Loucy (cell line): ENCODE measurements at regions not wholly inside any gene's neighbourhood (a gene's known extent, or its start where the extent isn't known, plus 50 kb on each side); places are given as distances from the start of the nearest gene placed in this dataset.

Experiments used
- H2AFZ ChIP-seq: fragments of 200-600 bp; sonication (generic); 2 replicates; pipeline ENCODE4 v1.6.0; 2016; ENCODE audit warnings: antibody characterized with exemption, mild to moderate bottlenecking, low read length, moderate library complexity
- H3F3A ChIP-seq: fragments of 200-600 bp; 2 replicates; pipeline ENCODE4 v1.6.0; 2016; ENCODE audit warnings: antibody characterized with exemption, low read depth, mild to moderate bottlenecking
- H3K27me3 ChIP-seq: fragments of 200-600 bp; sonication (generic); 2 replicates; pipeline ENCODE4 v1.6.1; 2014; ENCODE audit warnings: low read length, mild to moderate bottlenecking; ENCODE audit not compliant: insufficient read depth, poor library complexity, severe bottlenecking
- H3K36me3 ChIP-seq: fragments of 200-600 bp; sonication (generic); 2 replicates; pipeline ENCODE4 v1.6.1; 2016; ENCODE audit warnings: low read length; ENCODE audit not compliant: insufficient read depth
- H3K4me1 ChIP-seq: fragments of 200-600 bp; sonication (generic); 2 replicates; pipeline ENCODE4 v1.5.1; 2014; ENCODE audit warnings: low read length, mild to moderate bottlenecking; ENCODE audit not compliant: insufficient read depth, poor library complexity, severe bottlenecking
- H3K4me2 ChIP-seq: fragments of 200-600 bp; sonication (generic); 2 replicates; pipeline ENCODE4 v1.6.0; 2014; ENCODE audit warnings: antibody characterized with exemption, low read length, low read depth, mild to moderate bottlenecking; ENCODE audit not compliant: poor library complexity, severe bottlenecking
- H3K4me3 ChIP-seq: fragments of 200-600 bp; sonication (generic); 2 replicates; pipeline ENCODE4 v1.5.1; 2014; ENCODE audit warnings: low read length, mild to moderate bottlenecking, mixed read lengths; ENCODE audit not compliant: poor library complexity, severe bottlenecking
- H3K79me2 ChIP-seq: fragments of 200-600 bp; sonication (generic); 2 replicates; pipeline ENCODE4 v1.6.1; 2014; ENCODE audit warnings: low read length; ENCODE audit not compliant: insufficient read depth
- H3K9ac ChIP-seq: fragments of 200-600 bp; sonication (generic); 2 replicates; pipeline ENCODE4 v1.6.0; 2014; ENCODE audit warnings: mild to moderate bottlenecking, low read depth, low read length, moderate library complexity; ENCODE audit not compliant: poor library complexity, severe bottlenecking
- H3K9me2 ChIP-seq: fragments of 200-600 bp; sonication (generic); replicated peaks from 2 replicates; pipeline ENCODE4 v1.6.1; 2016; ENCODE audit warnings: low read depth, low read length, mixed read lengths
- H3K9me3 ChIP-seq: fragments of 200-600 bp; sonication (generic); 2 replicates; pipeline ENCODE4 v1.6.1; 2014; ENCODE audit warnings: mild to moderate bottlenecking, antibody characterized with exemption, low read length, low read depth; ENCODE audit not compliant: insufficient read depth
- H4K20me1 ChIP-seq: fragments of 200-600 bp; sonication (generic); 2 replicates; pipeline ENCODE4 v1.6.0; 2014; ENCODE audit warnings: antibody characterized with exemption, low read length, mild to moderate bottlenecking; ENCODE audit not compliant: insufficient read depth, poor library complexity, severe bottlenecking
- CTCF ChIP-seq: fragments of 200-600 bp; sonication (generic); conservative IDR thresholded peaks from 2 replicates; pipeline ENCODE4 v1.5.1; 2014; ENCODE audit warnings: mild to moderate bottlenecking, antibody characterized with exemption, low read length
- EZH2phosphoT487 ChIP-seq: fragments of 200-600 bp; IDR thresholded peaks from 2 replicates; pipeline ENCODE4 v1.6.1; 2018; ENCODE audit warnings: antibody characterized with exemption, mild to moderate bottlenecking, moderate library complexity, borderline replicate concordance

GRCh38 chr6:18598551-18599264 lies 211.6 kb downstream of the RNF144B start:
- TF ChIP-seq CTCF (no peak), EZH2phosphoT487 (no peak)
- H3K9me2 ChIP-seq, result no peaks in the 10 kb centered on the region
- H3K4me1 ChIP-seq, result no peaks in the 10 kb centered on the region
- H3K4me3 ChIP-seq, result no peak overlapping the region
- no peak overlapping the region for H2AFZ ChIP-seq
- H3K9me3 ChIP-seq, result no peaks in the 10 kb centered on the region
- H3K36me3 ChIP-seq, result no peaks in the 10 kb centered on the region
- no peak overlapping the region for H3K4me2 ChIP-seq
- H3K79me2 ChIP-seq, result no peaks in the 10 kb centered on the region
- no peaks in the 10 kb centered on the region for H4K20me1 ChIP-seq
- no peaks in the 10 kb centered on the region for H3F3A ChIP-seq
- no peaks in the 10 kb centered on the region for H3K27me3 ChIP-seq
- H3K9ac ChIP-seq, result no peak overlapping the region

DNA sequence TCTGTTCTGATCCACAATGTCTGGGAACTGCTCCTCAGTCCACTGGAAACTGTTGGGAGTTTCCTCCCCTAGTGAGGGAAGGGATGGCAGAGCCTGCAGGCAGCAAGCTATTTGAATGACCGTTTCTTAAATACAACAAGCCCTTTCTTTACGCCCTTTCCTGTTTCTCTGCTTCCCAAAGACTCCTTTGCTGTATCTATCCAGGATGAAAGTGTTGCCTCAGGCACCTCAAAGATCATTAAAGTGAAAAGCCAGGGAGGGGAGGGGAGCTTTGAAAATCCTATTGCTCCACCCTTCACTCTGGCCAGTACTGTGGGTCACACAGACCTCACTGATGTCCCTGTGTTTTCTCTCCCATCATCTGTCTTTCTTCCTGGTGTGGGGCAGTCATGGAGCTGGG lies 213.1 kb downstream of the RNF144B start:
- Histone ChIP-seq H3K9ac (no peak overlapping the region), H3K4me3 (no peak overlapping the region), H2AFZ (no peak overlapping the region), H3K27me3 (no peaks in the 10 kb centered on the region), H3K9me2 (no peaks in the 10 kb centered on the region), H3K79me2 (no peaks in the 10 kb centered on the region), H3K4me1 (no peaks in the 10 kb centered on the region), H3K36me3 (no peaks in the 10 kb centered on the region), H3K4me2 (no peak overlapping the region), H3K9me3 (no peaks in the 10 kb centered on the region), H4K20me1 (no peaks in the 10 kb centered on the region), H3F3A (no peaks in the 10 kb centered on the region)
- no peak for TF ChIP-seq CTCF
- no peak for TF ChIP-seq EZH2phosphoT487

DNA sequence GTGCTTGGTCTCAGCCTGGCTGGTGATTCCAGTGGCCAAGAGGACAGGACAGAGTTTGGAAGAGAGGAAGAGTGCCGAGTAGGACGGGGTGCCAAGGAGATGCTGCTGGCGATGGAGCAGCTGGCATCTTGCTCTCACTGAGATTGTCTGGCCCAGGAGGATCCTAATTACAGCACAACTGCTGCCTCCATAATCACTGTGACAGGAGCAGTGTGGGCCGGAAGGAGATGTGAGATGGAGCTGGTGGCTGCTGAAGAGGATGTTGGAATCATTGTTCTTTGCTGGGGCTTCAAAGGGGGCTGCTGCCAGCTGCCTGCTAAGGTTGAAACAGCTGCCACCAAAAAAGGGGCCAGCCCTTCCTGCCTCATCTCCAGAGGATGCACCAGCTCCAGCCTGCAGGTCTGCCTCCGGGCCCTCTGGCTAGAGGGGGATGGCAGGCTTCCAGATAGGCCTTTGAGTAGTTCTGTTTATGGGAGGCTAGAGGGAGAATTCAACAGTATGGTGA lies 214.4 kb downstream of the RNF144B start:
- Histone ChIP-seq H3K4me2 (no peak overlapping the region), H3F3A (no peaks in the 10 kb centered on the region), H2AFZ (no peak overlapping the region), H4K20me1 (no peaks in the 10 kb centered on the region), H3K4me1 (no peaks in the 10 kb centered on the region), H3K36me3 (no peaks in the 10 kb centered on the region), H3K9me3 (no peaks in the 10 kb centered on the region), H3K27me3 (no peaks in the 10 kb centered on the region), H3K9me2 (no peaks in the 10 kb centered on the region), H3K4me3 (no peak overlapping the region), H3K9ac (no peak overlapping the region), H3K79me2 (no peaks in the 10 kb centered on the region)
- no peak for TF ChIP-seq CTCF
- no peak for TF ChIP-seq EZH2phosphoT487
